Hepatocyte (in vitro differentiated cells): ENCODE measurements at regions not wholly inside any gene's neighbourhood (a gene's known extent, or its start where the extent isn't known, plus 50 kb on each side); places are given as distances from the start of the nearest gene placed in this dataset.

Source experiments
- EZH2 ChIP-seq: fragments of 200-600 bp; sonication (generic); IDR thresholded peaks from 2 replicates; pipeline ENCODE4 v1.6.1; 2016; ENCODE audit warnings: antibody characterized with exemption, mild to moderate bottlenecking, borderline replicate concordance
- EZH2phosphoT487 ChIP-seq: fragments of 200-600 bp; sonication (generic); IDR thresholded peaks from one replicate; pipeline ENCODE4 v1.6.1; 2018; ENCODE audit warnings: antibody characterized with exemption, mild to moderate bottlenecking, low read depth, moderate library complexity; ENCODE audit not compliant: unreplicated experiment, severe bottlenecking
- TF ChIP-seq, protein P1 (sequence below): fragments of 200-600 bp; sonication (generic); IDR thresholded peaks from 2 replicates; pipeline ENCODE4 v1.5.1; 2016; ENCODE audit warnings: antibody characterized with exemption, mild to moderate bottlenecking; ENCODE audit not compliant: poor library complexity

DNA sequence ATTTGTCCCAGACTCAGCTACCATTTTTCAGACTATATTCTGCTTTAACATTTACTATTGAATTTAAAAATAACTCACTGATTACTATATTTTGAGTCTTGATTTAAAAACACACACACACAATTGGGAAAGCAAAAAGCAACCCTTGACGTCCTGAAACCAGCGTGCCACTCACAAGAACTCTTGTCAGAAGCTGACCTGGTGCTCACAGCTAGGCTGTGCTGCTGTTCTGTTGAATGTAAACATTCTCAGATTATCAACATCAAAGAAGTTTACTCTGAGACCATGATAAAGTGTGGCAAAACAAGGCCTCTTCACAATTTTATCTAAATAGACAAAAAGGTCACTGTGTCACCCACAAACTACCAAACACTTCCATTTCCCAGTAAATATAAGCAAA lies 62.6 kb upstream of the CACNA2D1 start:
- TF ChIP-seq, protein P1, sequence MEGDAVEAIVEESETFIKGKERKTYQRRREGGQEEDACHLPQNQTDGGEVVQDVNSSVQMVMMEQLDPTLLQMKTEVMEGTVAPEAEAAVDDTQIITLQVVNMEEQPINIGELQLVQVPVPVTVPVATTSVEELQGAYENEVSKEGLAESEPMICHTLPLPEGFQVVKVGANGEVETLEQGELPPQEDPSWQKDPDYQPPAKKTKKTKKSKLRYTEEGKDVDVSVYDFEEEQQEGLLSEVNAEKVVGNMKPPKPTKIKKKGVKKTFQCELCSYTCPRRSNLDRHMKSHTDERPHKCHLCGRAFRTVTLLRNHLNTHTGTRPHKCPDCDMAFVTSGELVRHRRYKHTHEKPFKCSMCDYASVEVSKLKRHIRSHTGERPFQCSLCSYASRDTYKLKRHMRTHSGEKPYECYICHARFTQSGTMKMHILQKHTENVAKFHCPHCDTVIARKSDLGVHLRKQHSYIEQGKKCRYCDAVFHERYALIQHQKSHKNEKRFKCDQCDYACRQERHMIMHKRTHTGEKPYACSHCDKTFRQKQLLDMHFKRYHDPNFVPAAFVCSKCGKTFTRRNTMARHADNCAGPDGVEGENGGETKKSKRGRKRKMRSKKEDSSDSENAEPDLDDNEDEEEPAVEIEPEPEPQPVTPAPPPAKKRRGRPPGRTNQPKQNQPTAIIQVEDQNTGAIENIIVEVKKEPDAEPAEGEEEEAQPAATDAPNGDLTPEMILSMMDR, result no peak
- TF ChIP-seq EZH2phosphoT487 (no peak), EZH2 (no peak)
